OCI-LY1 (cell line): ENCODE measurements at regions not wholly inside any gene's neighbourhood (a gene's known extent, or its start where the extent isn't known, plus 50 kb on each side); places are given as distances from the start of the nearest gene placed in this dataset.
A peak's percentile ranks its signal among the peaks of the same experiment; 100 is the strongest.

Experiments used
- H2AFZ ChIP-seq: fragments of 200-600 bp; sonication (generic), shearing (Covaris generic); 2 replicates; pipeline ENCODE4 v1.6.0; 2014; ENCODE audit warnings: antibody characterized with exemption, mild to moderate bottlenecking, low read length
- H3F3A ChIP-seq: fragments of 200-600 bp; sonication (generic), shearing (Covaris generic); 2 replicates; pipeline ENCODE4 v1.6.0; 2014; ENCODE audit warnings: mild to moderate bottlenecking, antibody characterized with exemption, low read length, moderate library complexity; ENCODE audit not compliant: insufficient read depth
- H3K27ac ChIP-seq: fragments of 200-600 bp; sonication (generic); 2 replicates; pipeline ENCODE4 v1.5.1; 2014; ENCODE audit warnings: low read length, mixed run types, mild to moderate bottlenecking, low read depth; ENCODE audit not compliant: poor library complexity, severe bottlenecking
- H3K27me3 ChIP-seq: fragments of 200-600 bp; sonication (generic); 2 replicates; pipeline ENCODE4 v1.6.0; 2014; ENCODE audit warnings: antibody characterized with exemption, mild to moderate bottlenecking, low read length, moderate library complexity; ENCODE audit not compliant: insufficient read depth
- H3K36me3 ChIP-seq: fragments of 200-600 bp; sonication (generic); 2 replicates; pipeline ENCODE4 v1.6.1; 2014; ENCODE audit warnings: mild to moderate bottlenecking, antibody characterized with exemption, low read length, moderate library complexity, mixed read lengths; ENCODE audit not compliant: insufficient read depth
- H3K4me1 ChIP-seq: fragments of 200-600 bp; sonication (generic); 2 replicates; pipeline ENCODE4 v1.5.1; 2014; ENCODE audit warnings: mild to moderate bottlenecking, low read length, moderate library complexity; ENCODE audit not compliant: insufficient read depth, severe bottlenecking
- H3K4me2 ChIP-seq: fragments of 200-600 bp; sonication (generic), shearing (Covaris generic); 2 replicates; pipeline ENCODE4 v1.6.1; 2014; ENCODE audit warnings: low read length
- H3K4me3 ChIP-seq: fragments of 200-600 bp; sonication (generic); 2 replicates; pipeline ENCODE4 v1.5.1; 2014; ENCODE audit warnings: low read length, low read depth, mild to moderate bottlenecking, mixed read lengths; ENCODE audit not compliant: poor library complexity, severe bottlenecking
- H3K79me2 ChIP-seq: fragments of 200-600 bp; shearing (Covaris generic); 2 replicates; pipeline ENCODE4 v1.6.1; 2016; ENCODE audit warnings: mixed run types, low read length, mixed read lengths; ENCODE audit not compliant: insufficient read depth
- H3K9ac ChIP-seq: fragments of 200-600 bp; sonication (generic), shearing (Covaris generic); 2 replicates; pipeline ENCODE4 v1.6.1; 2014; ENCODE audit warnings: mild to moderate bottlenecking, low read length, mixed read lengths
- H3K9me2 ChIP-seq: fragments of 200-600 bp; sonication (generic), shearing (Covaris generic); 2 replicates; pipeline ENCODE4 v1.6.1; 2014; ENCODE audit warnings: low read depth, mild to moderate bottlenecking, low read length, mixed read lengths
- H3K9me3 ChIP-seq: fragments of 200-600 bp; shearing (Covaris generic); 2 replicates; pipeline ENCODE4 v1.6.1; 2014; ENCODE audit warnings: low read length, mixed read lengths
- H4K20me1 ChIP-seq: fragments of 200-600 bp; sonication (generic), shearing (Covaris generic); 2 replicates; pipeline ENCODE4 v1.6.0; 2016; ENCODE audit warnings: mild to moderate bottlenecking, low read length; ENCODE audit not compliant: insufficient read depth
- EZH2 ChIP-seq: fragments of 200-600 bp; sonication (generic), shearing (Covaris generic); IDR thresholded peaks from 2 replicates; pipeline ENCODE4 v1.8.0; 2017; ENCODE audit warnings: borderline replicate concordance, mixed run types, mild to moderate bottlenecking, antibody characterized with exemption, low read length, moderate library complexity, mixed read lengths
- TF ChIP-seq, protein P1 (sequence below): fragments of 200-600 bp; sonication (generic), shearing (Covaris generic); IDR thresholded peaks from 2 replicates; pipeline ENCODE4 v1.5.1; 2017; ENCODE audit warnings: mild to moderate bottlenecking, antibody characterized with exemption, low read length, moderate library complexity, mixed read lengths

- TF ChIP-seq, protein P1, sequence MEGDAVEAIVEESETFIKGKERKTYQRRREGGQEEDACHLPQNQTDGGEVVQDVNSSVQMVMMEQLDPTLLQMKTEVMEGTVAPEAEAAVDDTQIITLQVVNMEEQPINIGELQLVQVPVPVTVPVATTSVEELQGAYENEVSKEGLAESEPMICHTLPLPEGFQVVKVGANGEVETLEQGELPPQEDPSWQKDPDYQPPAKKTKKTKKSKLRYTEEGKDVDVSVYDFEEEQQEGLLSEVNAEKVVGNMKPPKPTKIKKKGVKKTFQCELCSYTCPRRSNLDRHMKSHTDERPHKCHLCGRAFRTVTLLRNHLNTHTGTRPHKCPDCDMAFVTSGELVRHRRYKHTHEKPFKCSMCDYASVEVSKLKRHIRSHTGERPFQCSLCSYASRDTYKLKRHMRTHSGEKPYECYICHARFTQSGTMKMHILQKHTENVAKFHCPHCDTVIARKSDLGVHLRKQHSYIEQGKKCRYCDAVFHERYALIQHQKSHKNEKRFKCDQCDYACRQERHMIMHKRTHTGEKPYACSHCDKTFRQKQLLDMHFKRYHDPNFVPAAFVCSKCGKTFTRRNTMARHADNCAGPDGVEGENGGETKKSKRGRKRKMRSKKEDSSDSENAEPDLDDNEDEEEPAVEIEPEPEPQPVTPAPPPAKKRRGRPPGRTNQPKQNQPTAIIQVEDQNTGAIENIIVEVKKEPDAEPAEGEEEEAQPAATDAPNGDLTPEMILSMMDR: no peak
- TF ChIP-seq EZH2: no peak
- Histone ChIP-seq H3K4me1 (peaks cover 42% of the 10 kb centered on the region), H3K27ac (peak overlapping the region; percentile 52), H3K27me3 (no peaks in the 10 kb centered on the region), H3K36me3 (peaks cover 5% of the 10 kb centered on the region), H3K4me3 (no peak overlapping the region), H3K9me2 (no peaks in the 10 kb centered on the region), H3K79me2 (peaks cover 30% of the 10 kb centered on the region), H3K9ac (peak overlapping the region; percentile 12; the same call in 1 of the 2 replicates), H4K20me1 (no peaks in the 10 kb centered on the region), H3K9me3 (0 out of 2 replicates have a peak, but pooled peaks cover 2% of the 10 kb centered on the region), H3K4me2 (no peak overlapping the region), H2AFZ (no peak overlapping the region), H3F3A (0 out of 2 replicates have a peak, but pooled peaks cover 4% of the 10 kb centered on the region)
Observed at GRCh38 chr2:144270951-144271350, 249.0 kb downstream of the ZEB2 start.

DNA sequence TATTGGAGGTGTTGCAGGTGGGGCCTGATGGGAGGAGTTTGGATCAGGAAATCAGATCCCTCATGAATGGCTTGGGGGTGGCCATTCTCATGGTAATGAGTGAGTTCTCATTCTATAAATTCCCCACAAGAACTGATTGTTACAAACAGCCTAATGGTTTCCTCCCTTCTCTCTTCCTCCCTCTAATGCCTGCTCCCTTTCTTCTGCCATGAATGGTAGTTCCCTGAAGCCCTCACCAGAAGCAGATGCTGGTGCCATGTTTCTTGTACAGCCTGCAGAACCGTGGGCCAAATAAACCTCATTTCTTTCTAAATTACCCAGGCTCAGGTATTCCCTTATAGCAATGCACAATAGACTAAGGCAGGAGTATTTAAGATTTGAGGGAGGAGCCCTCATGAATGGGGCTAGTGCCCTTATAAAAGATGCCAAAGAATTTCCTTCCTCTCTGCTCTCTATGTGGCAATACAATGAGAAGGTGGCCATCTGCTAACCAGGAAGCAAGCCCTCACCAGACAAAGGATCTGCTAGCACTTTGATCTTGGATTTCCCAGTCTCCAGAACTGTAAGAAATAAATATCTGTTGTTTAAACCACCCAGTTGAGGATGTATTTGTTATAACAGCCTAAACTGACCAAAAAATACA, 251.8 kb downstream of the ZEB2 start:
- Histone ChIP-seq H3K27me3 (no peaks in the 10 kb centered on the region), H4K20me1 (no peaks in the 10 kb centered on the region), H3K9ac (no peak overlapping the region), H3F3A (0 out of 2 replicates have a peak, but pooled peaks cover 4% of the 10 kb centered on the region), H3K9me3 (0 out of 2 replicates have a peak, but pooled peaks cover 2% of the 10 kb centered on the region), H3K27ac (peak overlapping the region; percentile 61), H3K36me3 (no peaks in the 10 kb centered on the region), H3K4me1 (peaks cover 45% of the 10 kb centered on the region), H2AFZ (no peak overlapping the region), H3K4me3 (no peak overlapping the region), H3K4me2 (no peak overlapping the region; the same call in 1 of the 2 replicates), H3K9me2 (no peaks in the 10 kb centered on the region), H3K79me2 (peaks cover 33% of the 10 kb centered on the region; the same call in 1 of the 2 replicates)
- TF ChIP-seq, protein P1: no peak
- no peak for TF ChIP-seq EZH2

DNA sequence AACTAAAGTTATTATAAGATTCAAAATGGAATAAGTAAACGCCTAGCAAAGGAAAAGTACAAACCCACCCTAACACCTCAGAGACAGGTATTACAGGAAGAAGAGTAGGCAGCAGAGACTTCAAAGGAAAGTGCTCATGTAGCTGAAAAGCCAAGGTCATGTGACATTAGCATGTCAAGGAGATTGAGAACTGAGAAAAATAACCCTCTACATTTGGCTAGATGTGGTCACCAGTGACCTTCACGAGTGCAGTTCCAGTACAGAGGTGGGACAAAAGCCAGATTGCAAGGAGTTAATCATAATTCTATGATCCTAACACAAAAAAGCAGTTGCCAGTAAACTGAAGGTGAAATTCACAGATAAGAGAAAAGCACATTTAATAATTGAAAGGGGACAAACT, 252.7 kb downstream of the ZEB2 start:
- H3K9me2 ChIP-seq: no peaks in the 10 kb centered on the region
- 0 out of 2 replicates have a peak, but pooled peaks cover 4% of the 10 kb centered on the region for H3F3A ChIP-seq
- no peak overlapping the region for H2AFZ ChIP-seq
- H3K9ac ChIP-seq: no peak overlapping the region; the same call in 1 of the 2 replicates
- H3K27ac ChIP-seq: peak overlapping the region; percentile 61
- H3K79me2 ChIP-seq: peaks cover 33% of the 10 kb centered on the region; the same call in 1 of the 2 replicates
- H4K20me1 ChIP-seq: no peaks in the 10 kb centered on the region
- H3K4me1 ChIP-seq: peaks cover 41% of the 10 kb centered on the region
- no peaks in the 10 kb centered on the region for H3K36me3 ChIP-seq
- TF ChIP-seq, protein P1: no peak
- H3K9me3 ChIP-seq: 0 out of 2 replicates have a peak, but pooled peaks cover 2% of the 10 kb centered on the region
- H3K4me2 ChIP-seq: peak overlapping the region; percentile 32; the same call in 1 of the 2 replicates
- H3K27me3 ChIP-seq: no peaks in the 10 kb centered on the region
- no peak overlapping the region for H3K4me3 ChIP-seq
